Peyer's patch (tissue), 4 donors: ENCODE measurements at regions not wholly inside any gene's neighbourhood (a gene's known extent, or its start where the extent isn't known, plus 50 kb on each side); places are given as distances from the start of the nearest gene placed in this dataset.

Experiments
- CTCF ChIP-seq, 6 experiments: fragments of 450-650 bp in 4 of 6; fragments of 200-600 bp in 2 of 6; sonication (generic) in 1 of 6; IDR thresholded peaks; one replicate each; pipeline ENCODE4 v1.5.1; 2017 to 2019; ENCODE audit warnings: antibody characterized with exemption in 6 of 6, mild to moderate bottlenecking in 3 of 6, moderate library complexity in 1 of 6
- POLR2A ChIP-seq, 2 donors: fragments of 450-650 bp; IDR thresholded peaks; one replicate each; pipeline ENCODE4 v1.5.1; 2017; ENCODE audit warnings: antibody characterized with exemption in 2 of 2, mild to moderate bottlenecking in 2 of 2, moderate library complexity in 2 of 2

- TF ChIP-seq CTCF (IDR thresholded peaks at IDR 0.05) (no peak), POLR2A (IDR thresholded peaks at IDR 0.05) (no peak)
These were observed 782.0 kb upstream of the ALCAM start for GRCh38 chr3:104584682-104585081.
